SH-SY5Y (cell line): ENCODE measurements at regions not wholly inside any gene's neighbourhood (a gene's known extent, or its start where the extent isn't known, plus 50 kb on each side); places are given as distances from the start of the nearest gene placed in this dataset.

ENCODE experiments used
- GATA2 ChIP-seq: IDR thresholded peaks from 2 replicates; pipeline ENCODE4 v1.6.1; 2011; ENCODE audit warnings: mild to moderate bottlenecking, low read depth, low read length
- GATA3 ChIP-seq: IDR thresholded peaks from 2 replicates; pipeline ENCODE4 v1.6.1; 2011; ENCODE audit warnings: low read depth, mild to moderate bottlenecking, low read length, moderate library complexity

GRCh38 chr4:179195887-179196286 is 1753.7 kb upstream of the AGA start:
- TF ChIP-seq GATA2 (no peak), GATA3 (no peak)
